GM19324 (cell line): ENCODE measurements at regions not wholly inside any gene's neighbourhood (a gene's known extent, or its start where the extent isn't known, plus 50 kb on each side); places are given as distances from the start of the nearest gene placed in this dataset.
"Not testable (repeated sequence)": the region's sequence is repeated elsewhere in the genome, so short reads cannot be mapped to it uniquely, and the experiment has no call there.

Experiments used
- ATAC-seq: cut with Tn5 transposase; IDR thresholded peaks from one replicate; pipeline ENCODE4 v1.9.1; 2021; ENCODE audit warnings: mild to moderate bottlenecking, moderate library complexity; ENCODE audit not compliant: unreplicated experiment, low FRiP score

GRCh38 chr4:134650461-134650860, 448.9 kb upstream of the PABPC4L start:
- no peak for ATAC-seq

GRCh38 chr4:134645778-134646177, 444.2 kb upstream of the PABPC4L start:
- no peak for ATAC-seq

GRCh38 chr4:134636338-134637051, 434.9 kb upstream of the PABPC4L start:
- ATAC-seq, result no peak

- ATAC-seq, result no peak
These were observed 432.7 kb upstream of the PABPC4L start for GRCh38 chr4:134634301-134634700.

DNA sequence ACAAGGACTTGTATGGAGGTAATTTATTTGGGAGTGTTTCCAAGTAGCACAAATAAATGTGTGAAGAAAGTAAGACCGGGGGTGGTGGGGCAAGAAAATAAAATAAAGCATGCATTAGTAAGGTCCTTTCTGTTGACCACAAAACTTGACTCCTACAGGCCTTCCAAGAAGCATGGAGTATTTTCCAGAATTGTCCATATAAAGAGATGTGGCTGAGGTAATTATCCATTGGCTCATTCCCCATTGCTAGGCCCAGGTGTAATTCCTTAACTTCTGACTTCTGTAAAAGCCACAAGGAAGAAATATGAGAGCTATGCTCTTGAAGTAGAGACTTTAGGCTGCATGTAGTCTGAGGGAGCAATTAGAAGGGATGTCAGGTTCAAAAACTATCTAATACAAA, 430.5 kb upstream of the PABPC4L start:
- no peak for ATAC-seq

GRCh38 chr4:134628066-134628465, 426.5 kb upstream of the PABPC4L start:
- ATAC-seq, result no peak

DNA sequence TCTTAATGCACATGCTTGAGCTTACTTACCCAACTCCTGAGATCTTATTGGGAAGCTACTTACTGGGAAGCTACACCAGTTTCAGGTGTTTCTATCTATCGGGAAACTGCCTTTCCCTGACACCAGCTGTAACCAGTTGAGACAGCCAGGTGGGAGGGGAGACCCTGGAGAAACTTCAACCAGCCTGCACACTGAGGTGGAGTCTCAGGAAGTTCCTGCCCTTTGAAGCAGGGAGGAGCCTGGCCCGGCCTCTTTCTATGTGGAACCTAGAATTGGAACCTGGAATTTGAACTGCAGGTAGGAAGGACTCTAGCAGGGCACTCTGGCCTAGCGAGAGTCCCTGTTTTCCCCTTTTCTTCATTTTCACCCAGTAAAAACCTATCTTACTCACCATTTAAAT, 425.8 kb upstream of the PABPC4L start:
- ATAC-seq, result no peak

DNA sequence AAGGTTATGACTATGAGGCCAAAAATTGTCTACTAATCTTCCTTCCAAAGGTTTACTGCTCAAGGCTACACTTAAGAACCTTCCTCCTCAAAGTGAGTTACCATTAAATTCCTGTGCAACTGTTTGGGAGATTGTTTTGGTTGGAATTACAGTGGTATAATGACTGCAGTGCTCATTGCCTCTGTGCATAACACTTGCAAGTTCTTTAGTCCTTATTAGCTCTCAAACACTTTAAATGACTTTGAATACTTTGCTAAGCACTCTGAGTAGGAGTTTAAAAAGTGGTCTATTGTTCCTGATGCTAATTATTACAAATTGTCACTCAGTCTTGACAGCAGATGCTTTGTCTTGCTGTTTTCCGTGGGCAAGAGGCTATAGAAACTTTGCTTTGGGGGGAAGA, 422.8 kb upstream of the PABPC4L start:
- no peak for ATAC-seq

DNA sequence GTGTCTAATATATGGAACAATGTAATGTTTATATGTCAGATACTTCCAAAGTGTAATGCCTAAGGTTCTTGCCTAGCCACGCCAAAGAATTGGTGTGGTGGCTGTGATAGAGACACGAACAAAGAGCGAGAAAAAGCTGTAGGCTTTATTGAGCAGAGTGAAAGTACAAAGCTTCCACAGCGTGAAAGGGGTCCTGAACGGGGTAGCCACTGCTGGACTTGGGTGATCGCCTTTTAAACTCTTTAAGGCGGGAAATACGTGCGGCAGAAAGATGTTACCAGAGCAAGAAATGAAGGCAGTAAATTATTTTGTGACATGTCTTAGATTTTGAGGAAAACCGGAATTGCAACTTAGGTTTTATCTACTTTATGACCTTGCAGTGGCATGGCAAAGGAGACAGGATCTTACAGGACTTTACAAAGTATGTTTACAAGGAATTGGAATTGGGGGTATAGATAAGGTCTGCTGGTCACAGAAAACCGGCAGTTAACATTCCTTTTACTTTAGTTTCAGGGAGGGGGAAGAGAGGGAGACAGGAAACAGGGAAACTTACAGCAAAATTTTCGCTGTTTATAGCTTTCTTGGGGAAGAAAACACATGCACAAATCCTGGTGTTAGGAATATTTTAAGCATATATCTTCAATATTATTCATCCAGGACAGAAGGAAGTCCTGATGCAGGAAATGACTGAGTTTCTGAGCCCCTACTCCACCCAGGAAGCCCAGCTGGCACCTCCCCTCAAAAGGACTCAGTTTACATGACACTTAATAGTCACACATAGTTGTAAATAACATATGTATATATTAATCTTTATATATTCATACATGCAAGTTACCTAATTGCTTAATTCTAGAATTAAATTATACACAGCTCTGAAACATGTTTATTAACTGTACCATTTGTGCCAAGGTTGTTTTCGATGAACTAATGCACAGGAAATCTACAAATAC, 421.3 kb upstream of the PABPC4L start:
- not testable (repeated sequence) for ATAC-seq

GRCh38 chr4:134622199-134622598, 420.6 kb upstream of the PABPC4L start:
- ATAC-seq, result no peak

DNA sequence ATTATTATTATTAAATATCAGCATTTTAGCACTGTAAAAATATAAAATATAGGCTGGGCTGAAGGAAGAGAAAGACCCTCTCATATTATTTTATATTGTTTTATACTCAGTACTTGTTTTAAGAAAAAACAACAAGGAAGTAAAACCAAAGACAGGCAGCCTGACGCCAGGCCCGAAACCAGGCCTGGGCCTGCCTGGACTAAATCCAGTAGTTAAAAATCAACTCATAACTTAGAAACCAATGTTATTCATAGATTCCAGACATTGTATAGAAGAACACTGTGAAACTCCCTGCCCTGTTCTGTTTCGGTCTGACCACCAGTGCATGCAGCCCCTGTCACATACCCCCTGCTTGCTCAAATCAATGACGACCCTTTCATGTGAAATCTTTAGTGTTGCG, 420.1 kb upstream of the PABPC4L start:
- ATAC-seq, result not testable (repeated sequence)

DNA sequence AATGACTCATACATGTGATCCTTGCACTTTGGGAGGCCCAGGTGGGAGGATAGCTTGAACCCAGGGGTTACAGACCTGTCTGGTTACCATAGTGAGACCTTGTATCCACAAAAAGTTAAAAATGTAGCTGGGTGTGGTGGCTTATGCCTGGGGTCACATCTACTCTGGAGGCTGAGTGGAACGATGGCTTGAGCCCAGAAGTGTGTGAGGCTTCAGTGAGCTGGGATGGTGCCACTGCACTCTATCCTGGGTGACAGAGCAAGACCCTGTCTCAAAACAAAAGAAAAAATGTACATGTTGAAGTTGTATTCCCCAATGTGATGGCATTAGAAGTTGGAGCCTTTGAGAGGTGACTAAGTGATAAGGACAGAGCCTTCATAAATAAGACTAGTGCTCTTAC, 409.4 kb upstream of the PABPC4L start:
- ATAC-seq, result no peak

GRCh38 chr4:134610172-134610571, 408.6 kb upstream of the PABPC4L start:
- ATAC-seq, result no peak

- ATAC-seq, result no peak
These were observed 400.1 kb upstream of the PABPC4L start for GRCh38 chr4:134601706-134602105.

GRCh38 chr4:134591326-134591725, 389.7 kb upstream of the PABPC4L start:
- no peak for ATAC-seq

GRCh38 chr4:134585972-134586371, 384.4 kb upstream of the PABPC4L start:
- ATAC-seq, result no peak

DNA sequence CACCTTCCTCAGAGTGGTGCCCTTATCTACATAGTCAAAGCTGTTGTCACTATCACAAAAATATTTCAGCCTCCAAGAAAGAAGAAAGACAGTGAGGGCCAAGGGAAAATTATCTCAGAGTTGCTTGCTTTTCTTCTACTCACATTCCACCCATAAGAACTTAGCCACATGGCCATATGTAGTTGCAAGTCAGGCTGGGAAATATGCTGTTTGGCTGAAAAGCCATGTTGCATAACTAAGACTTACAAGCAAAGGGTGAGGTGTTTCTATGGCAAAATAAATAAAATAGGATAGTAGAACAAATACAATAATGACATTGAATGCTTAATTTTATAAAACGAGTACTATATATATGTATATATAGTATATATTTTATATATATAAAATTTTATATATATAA, 365.9 kb upstream of the PABPC4L start:
- no peak for ATAC-seq

- no peak for ATAC-seq
These were observed 359.1 kb upstream of the PABPC4L start for GRCh38 chr4:134560728-134561127.

DNA sequence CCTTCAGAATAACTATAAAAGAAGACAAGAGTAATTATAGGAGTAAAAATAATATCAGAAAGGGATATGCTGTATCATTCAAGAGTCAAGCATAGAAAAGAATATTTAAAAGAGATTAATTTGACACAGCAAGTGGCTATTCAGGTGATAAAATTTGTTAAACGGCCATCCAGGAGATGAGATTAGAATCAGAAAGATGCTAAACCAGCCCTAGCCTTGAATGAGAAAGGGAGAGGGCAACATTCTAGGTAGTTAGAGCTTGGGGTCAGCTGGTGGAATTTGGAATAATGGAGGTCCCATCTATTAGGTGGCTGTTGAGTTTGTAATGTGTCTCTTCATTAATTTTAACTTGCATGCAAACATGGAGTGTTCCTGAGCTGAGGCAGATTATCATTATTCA, 350.5 kb upstream of the PABPC4L start:
- ATAC-seq, result no peak

DNA sequence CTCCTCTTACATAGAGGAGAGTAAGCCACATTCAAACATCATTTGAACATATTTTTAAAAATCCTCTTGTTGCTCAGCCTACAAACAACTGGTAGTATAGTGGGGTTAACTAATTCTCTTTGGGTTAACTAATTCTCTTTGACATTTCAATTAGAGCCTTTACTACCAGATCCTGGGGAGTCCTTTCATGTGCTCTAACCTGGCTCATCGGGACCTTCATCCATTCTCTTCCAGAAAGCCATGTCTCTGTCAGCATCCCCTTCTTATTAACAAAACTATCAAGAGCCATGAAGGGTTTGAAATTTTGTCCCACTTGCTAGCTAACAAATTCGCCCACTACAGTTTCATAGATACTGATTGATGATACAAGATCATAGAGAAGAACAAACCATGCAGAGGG, 349.8 kb upstream of the PABPC4L start:
- ATAC-seq, result no peak

- ATAC-seq, result no peak
These were observed 346.6 kb upstream of the PABPC4L start for GRCh38 chr4:134548052-134548628.
